ENCODE measurements at regions not wholly inside any gene's neighbourhood (a gene's known extent, or its start where the extent isn't known, plus 50 kb on each side); places are given as distances from the start of the nearest gene placed in this dataset.

DNA sequence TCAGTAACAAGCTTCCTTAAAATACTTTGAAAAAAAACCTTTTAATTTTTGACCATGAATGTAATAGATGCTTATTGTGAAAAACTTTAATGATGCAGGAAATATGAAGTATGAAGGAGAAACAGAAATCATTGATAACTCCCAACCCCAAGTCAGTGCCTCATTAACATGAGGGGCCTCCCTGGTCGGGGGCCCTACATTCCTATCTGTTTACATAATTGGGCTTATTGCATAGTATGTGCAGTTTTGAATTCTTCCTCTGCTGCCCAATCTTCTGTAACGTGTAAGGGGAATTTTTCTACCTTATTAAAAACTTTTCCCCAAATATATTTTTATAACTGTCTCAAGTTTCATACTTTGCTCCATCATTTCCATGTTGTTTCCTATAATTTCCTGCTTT is 63.0 kb downstream of the SLC25A47 start:
- TF ChIP-seq, protein P1, sequence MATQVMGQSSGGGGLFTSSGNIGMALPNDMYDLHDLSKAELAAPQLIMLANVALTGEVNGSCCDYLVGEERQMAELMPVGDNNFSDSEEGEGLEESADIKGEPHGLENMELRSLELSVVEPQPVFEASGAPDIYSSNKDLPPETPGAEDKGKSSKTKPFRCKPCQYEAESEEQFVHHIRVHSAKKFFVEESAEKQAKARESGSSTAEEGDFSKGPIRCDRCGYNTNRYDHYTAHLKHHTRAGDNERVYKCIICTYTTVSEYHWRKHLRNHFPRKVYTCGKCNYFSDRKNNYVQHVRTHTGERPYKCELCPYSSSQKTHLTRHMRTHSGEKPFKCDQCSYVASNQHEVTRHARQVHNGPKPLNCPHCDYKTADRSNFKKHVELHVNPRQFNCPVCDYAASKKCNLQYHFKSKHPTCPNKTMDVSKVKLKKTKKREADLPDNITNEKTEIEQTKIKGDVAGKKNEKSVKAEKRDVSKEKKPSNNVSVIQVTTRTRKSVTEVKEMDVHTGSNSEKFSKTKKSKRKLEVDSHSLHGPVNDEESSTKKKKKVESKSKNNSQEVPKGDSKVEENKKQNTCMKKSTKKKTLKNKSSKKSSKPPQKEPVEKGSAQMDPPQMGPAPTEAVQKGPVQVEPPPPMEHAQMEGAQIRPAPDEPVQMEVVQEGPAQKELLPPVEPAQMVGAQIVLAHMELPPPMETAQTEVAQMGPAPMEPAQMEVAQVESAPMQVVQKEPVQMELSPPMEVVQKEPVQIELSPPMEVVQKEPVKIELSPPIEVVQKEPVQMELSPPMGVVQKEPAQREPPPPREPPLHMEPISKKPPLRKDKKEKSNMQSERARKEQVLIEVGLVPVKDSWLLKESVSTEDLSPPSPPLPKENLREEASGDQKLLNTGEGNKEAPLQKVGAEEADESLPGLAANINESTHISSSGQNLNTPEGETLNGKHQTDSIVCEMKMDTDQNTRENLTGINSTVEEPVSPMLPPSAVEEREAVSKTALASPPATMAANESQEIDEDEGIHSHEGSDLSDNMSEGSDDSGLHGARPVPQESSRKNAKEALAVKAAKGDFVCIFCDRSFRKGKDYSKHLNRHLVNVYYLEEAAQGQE (IDR thresholded peaks at IDR 0.05): no peak
- TF ChIP-seq RAD21 (IDR thresholded peaks at IDR 0.05) (no peak), YY1 (IDR thresholded peaks at IDR 0.05) (no peak), EGR1 (IDR thresholded peaks at IDR 0.05; ENCODE audit: low read depth in 2 of 2) (no peak), JUND (IDR thresholded peaks at IDR 0.05) (no peak), HNF4G (IDR thresholded peaks at IDR 0.05) (no peak), RXRA (IDR thresholded peaks at IDR 0.05) (no peak)
- TF ChIP-seq, protein P2, sequence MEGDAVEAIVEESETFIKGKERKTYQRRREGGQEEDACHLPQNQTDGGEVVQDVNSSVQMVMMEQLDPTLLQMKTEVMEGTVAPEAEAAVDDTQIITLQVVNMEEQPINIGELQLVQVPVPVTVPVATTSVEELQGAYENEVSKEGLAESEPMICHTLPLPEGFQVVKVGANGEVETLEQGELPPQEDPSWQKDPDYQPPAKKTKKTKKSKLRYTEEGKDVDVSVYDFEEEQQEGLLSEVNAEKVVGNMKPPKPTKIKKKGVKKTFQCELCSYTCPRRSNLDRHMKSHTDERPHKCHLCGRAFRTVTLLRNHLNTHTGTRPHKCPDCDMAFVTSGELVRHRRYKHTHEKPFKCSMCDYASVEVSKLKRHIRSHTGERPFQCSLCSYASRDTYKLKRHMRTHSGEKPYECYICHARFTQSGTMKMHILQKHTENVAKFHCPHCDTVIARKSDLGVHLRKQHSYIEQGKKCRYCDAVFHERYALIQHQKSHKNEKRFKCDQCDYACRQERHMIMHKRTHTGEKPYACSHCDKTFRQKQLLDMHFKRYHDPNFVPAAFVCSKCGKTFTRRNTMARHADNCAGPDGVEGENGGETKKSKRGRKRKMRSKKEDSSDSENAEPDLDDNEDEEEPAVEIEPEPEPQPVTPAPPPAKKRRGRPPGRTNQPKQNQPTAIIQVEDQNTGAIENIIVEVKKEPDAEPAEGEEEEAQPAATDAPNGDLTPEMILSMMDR (IDR thresholded peaks at IDR 0.05; ENCODE audit: low read depth, low read length, missing input control): no peak
- TF ChIP-seq, protein P3, sequence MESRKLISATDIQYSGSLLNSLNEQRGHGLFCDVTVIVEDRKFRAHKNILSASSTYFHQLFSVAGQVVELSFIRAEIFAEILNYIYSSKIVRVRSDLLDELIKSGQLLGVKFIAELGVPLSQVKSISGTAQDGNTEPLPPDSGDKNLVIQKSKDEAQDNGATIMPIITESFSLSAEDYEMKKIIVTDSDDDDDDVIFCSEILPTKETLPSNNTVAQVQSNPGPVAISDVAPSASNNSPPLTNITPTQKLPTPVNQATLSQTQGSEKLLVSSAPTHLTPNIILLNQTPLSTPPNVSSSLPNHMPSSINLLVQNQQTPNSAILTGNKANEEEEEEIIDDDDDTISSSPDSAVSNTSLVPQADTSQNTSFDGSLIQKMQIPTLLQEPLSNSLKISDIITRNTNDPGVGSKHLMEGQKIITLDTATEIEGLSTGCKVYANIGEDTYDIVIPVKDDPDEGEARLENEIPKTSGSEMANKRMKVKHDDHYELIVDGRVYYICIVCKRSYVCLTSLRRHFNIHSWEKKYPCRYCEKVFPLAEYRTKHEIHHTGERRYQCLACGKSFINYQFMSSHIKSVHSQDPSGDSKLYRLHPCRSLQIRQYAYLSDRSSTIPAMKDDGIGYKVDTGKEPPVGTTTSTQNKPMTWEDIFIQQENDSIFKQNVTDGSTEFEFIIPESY (IDR thresholded peaks at IDR 0.05): no peak

Data from liver (tissue), 3 donors.